B cell (primary cell): ENCODE measurements at regions not wholly inside any gene's neighbourhood (a gene's known extent, or its start where the extent isn't known, plus 50 kb on each side); places are given as distances from the start of the nearest gene placed in this dataset.

Experiments used
- ATAC-seq: fragments of 200-7000 bp; cut with Tn5 transposase; one replicate; pipeline ENCODE4 v1.10.0; 2021; ENCODE audit warnings: low read depth, mild to moderate bottlenecking, moderate number of reproducible peaks, moderate library complexity
- CTCF ChIA-PET: fragments of 350-600 bp; sonication (Branson Sonifier 250); formaldehyde crosslinking; loops from one replicate; lab custom pipeline; 2021; ENCODE audit warnings: antibody characterized with exemption, inconsistent platforms; lab: Charles Lee
- POLR2A ChIA-PET: fragments of 350-600 bp; sonication (Branson Sonifier 250); formaldehyde crosslinking; loops from one replicate; lab custom pipeline; 2021; ENCODE audit warnings: antibody characterized with exemption; lab: Charles Lee
- DNase-seq: peaks from one replicate; pipeline ENCODE4 v3.0.0; 2013
- H2AFZ ChIP-seq: 2 replicates; pipeline ENCODE4 v1.6.1; 2012; ENCODE audit warnings: mild to moderate bottlenecking, low read depth, low read length; ENCODE audit not compliant: insufficient read depth, poor library complexity, severe bottlenecking
- H3K27ac ChIP-seq, 2 donors: 1 replicate in 1 of 2; 2 replicates in 1 of 2; pipeline ENCODE4 v1.5.1; 2012 to 2013; ENCODE audit warnings: low read length in 2 of 2, mild to moderate bottlenecking in 2 of 2, moderate library complexity in 1 of 2
- H3K27me3 ChIP-seq, 4 experiments: fragments of 200-600 bp in 1 of 4; sonication (generic) in 1 of 4; replicated peaks in 1 of 4; 1 replicate in 2 of 4; 2 replicates in 2 of 4; pipeline versions ENCODE4 v1.6.1 to v1.7.0; 2013 to 2016; ENCODE audit warnings: low read length in 3 of 4, mild to moderate bottlenecking in 2 of 4, mixed read lengths in 1 of 4, moderate library complexity in 1 of 4; ENCODE audit not compliant: insufficient read depth in 4 of 4, control insufficient read depth in 3 of 4; ENCODE audit errors: control extremely low read depth in 1 of 4
- H3K36me3 ChIP-seq, 2 experiments: replicated peaks in 1 of 2; 1 replicate in 1 of 2; 2 replicates in 1 of 2; pipeline versions ENCODE4 v1.6.1 to v1.7.1; 2013; ENCODE audit warnings: low read length in 1 of 2; ENCODE audit not compliant: insufficient read depth in 2 of 2, control insufficient read depth in 1 of 2; ENCODE audit errors: control extremely low read depth in 1 of 2, extremely low read depth in 1 of 2
- H3K4me1 ChIP-seq, 2 donors: fragments of 200-600 bp in 1 of 2; sonication (generic) in 1 of 2; 1 replicate in 1 of 2; 2 replicates in 1 of 2; pipeline versions ENCODE4 v1.5.1 to v1.6.1; 2013 to 2017; ENCODE audit warnings: low read length in 2 of 2; ENCODE audit not compliant: control insufficient read depth in 2 of 2, insufficient read depth in 2 of 2
- H3K4me2 ChIP-seq: replicated peaks from 2 replicates; pipeline ENCODE3; 2012; ENCODE audit warnings: mild to moderate bottlenecking, low read depth, low read length; ENCODE audit not compliant: poor library complexity, severe bottlenecking
- H3K4me3 ChIP-seq, 5 experiments: fragments of 200-600 bp in 1 of 5; sonication (generic) in 1 of 5; 1 replicate in 3 of 5; 2 replicates in 2 of 5; pipeline versions ENCODE4 v1.5.1 to v1.7.0; 2011 to 2016; ENCODE audit warnings: low read length in 4 of 5, mild to moderate bottlenecking in 4 of 5, low read depth in 2 of 5, control low read depth in 1 of 5, moderate library complexity in 1 of 5; ENCODE audit not compliant: insufficient read depth in 1 of 5; ENCODE audit errors: control extremely low read depth in 1 of 5, extremely low read depth in 1 of 5
- H3K79me2 ChIP-seq: fragments of 200-600 bp; sonication (generic); one replicate; pipeline ENCODE4 v1.6.0; 2016; ENCODE audit warnings: low read length; ENCODE audit not compliant: control insufficient read depth, insufficient read depth
- H3K9ac ChIP-seq: fragments of 200-600 bp; sonication (generic); 2 replicates; pipeline ENCODE4 v1.6.1; 2017; ENCODE audit warnings: mild to moderate bottlenecking, low read length, moderate library complexity
- H3K9me3 ChIP-seq, 3 donors: one replicate each; pipeline versions ENCODE4 v1.6.1 to v1.7.1; 2013; ENCODE audit warnings: low read length in 2 of 3; ENCODE audit not compliant: control insufficient read depth in 2 of 3, insufficient read depth in 1 of 3; ENCODE audit errors: control extremely low read depth in 1 of 3
- H4K20me1 ChIP-seq: 2 replicates; pipeline ENCODE4 v1.6.0; 2012; ENCODE audit warnings: mild to moderate bottlenecking, low read length; ENCODE audit not compliant: insufficient read depth, control insufficient read depth, poor library complexity, severe bottlenecking
- H3K27ac Mint-ChIP-seq: one replicate; pipeline ENCODE4 v1.8.0; 2021; ENCODE audit warnings: mixed read lengths
- H3K27me3 Mint-ChIP-seq: one replicate; pipeline ENCODE4 v1.8.0; 2021; ENCODE audit warnings: mixed read lengths
- H3K4me1 Mint-ChIP-seq: one replicate; pipeline ENCODE4 v1.8.0; 2021; ENCODE audit warnings: mixed read lengths
- H3K4me3 Mint-ChIP-seq: one replicate; pipeline ENCODE4 v1.8.0; 2021; ENCODE audit warnings: mixed read lengths
- H3K9me3 Mint-ChIP-seq: one replicate; pipeline ENCODE4 v1.8.0; 2022; ENCODE audit warnings: mixed read lengths; ENCODE audit not compliant: insufficient read depth
- EZH2 ChIP-seq: IDR thresholded peaks from 2 replicates; pipeline ENCODE4 v1.6.1; 2012; ENCODE audit warnings: borderline replicate concordance, low read depth, mild to moderate bottlenecking, moderate library complexity, low read length; ENCODE audit not compliant: insufficient read depth, poor library complexity, severe bottlenecking
- WGBS: methylation state at CpG from one replicate; pipeline ENCODE4 v1.1.5; 2013; ENCODE audit warnings: missing lambda C conversion rate; ENCODE audit not compliant: insufficient coverage; 5-methylcytosine and 5-hydroxymethylcytosine counted together
- intact Hi-C: fragments of 100-400 bp; cut with micrococcal nuclease; formaldehyde crosslinking; loops from one replicate; pipeline ENCODE4 v1.10.0; 2022
- TF ChIP-seq, protein P1 (sequence below): fragments of 200-600 bp; IDR thresholded peaks from one replicate; pipeline ENCODE4 v1.8.0; 2022; ENCODE audit warnings: antibody characterized with exemption, mild to moderate bottlenecking

DNA sequence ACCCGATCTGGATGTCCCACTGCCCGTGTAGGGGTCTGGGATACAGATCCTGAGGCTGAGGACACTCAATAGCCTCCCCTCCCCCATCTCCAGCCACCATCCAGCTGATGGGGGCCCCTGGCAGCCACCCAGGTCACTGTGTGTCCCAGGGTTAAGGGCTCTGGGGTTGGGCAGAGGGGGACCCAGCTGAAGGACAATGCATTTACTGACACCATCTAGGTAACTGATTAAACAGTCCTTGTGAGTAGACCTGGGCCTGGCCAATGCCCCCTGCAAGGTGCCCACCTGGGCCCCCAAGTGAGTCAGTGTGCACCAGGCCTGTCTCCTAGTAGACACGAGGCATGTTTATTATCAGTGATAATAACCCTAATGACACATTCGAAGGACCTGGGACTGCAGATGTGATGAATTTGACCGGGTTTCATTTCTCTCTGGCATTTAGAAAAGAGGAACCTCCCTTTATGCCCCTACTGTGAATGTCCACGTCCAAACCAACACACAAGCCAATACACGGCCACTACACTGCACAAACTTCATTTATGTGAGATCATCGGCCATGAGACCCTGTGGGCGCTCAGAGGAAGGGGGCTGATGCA lies 261.9 kb upstream of the FOXF1 start:
- H4K20me1 ChIP-seq: no peaks in the 10 kb centered on the region
- DNase-seq (no peak), ATAC-seq (no peak)
- no peaks in the 10 kb centered on the region for H3K79me2 ChIP-seq
- CTCF ChIA-PET: no interaction called here
- Mint-ChIP-seq H3K27ac (no peak overlapping the region), H3K4me1 (no peaks in the 10 kb centered on the region), H3K27me3 (peaks cover 5% of the 10 kb centered on the region), H3K4me3 (no peak overlapping the region), H3K9me3 (no peaks in the 10 kb centered on the region)
- H3K9me3 ChIP-seq: peaks cover 0 to 31% (median 0%) of the 10 kb centered on the region in 3 donors
- peaks cover 0 to 6% (median 2%) of the 10 kb centered on the region in 4 experiments for H3K27me3 ChIP-seq
- H3K4me1 ChIP-seq: no peaks in the 10 kb centered on the region
- no peak overlapping the region for H3K4me2 ChIP-seq
- H3K9ac ChIP-seq: no peak overlapping the region
- TF ChIP-seq, protein P1, sequence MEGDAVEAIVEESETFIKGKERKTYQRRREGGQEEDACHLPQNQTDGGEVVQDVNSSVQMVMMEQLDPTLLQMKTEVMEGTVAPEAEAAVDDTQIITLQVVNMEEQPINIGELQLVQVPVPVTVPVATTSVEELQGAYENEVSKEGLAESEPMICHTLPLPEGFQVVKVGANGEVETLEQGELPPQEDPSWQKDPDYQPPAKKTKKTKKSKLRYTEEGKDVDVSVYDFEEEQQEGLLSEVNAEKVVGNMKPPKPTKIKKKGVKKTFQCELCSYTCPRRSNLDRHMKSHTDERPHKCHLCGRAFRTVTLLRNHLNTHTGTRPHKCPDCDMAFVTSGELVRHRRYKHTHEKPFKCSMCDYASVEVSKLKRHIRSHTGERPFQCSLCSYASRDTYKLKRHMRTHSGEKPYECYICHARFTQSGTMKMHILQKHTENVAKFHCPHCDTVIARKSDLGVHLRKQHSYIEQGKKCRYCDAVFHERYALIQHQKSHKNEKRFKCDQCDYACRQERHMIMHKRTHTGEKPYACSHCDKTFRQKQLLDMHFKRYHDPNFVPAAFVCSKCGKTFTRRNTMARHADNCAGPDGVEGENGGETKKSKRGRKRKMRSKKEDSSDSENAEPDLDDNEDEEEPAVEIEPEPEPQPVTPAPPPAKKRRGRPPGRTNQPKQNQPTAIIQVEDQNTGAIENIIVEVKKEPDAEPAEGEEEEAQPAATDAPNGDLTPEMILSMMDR: no peak
- no peak for TF ChIP-seq EZH2
- H3K4me3 ChIP-seq: no peak overlapping the region
- WGBS: 71% methylated on average over 4 of the region's 9 CpGs
- intact Hi-C loops: no loop called here
- H3K27ac ChIP-seq: no peak overlapping the region
- H2AFZ ChIP-seq: no peak overlapping the region
- H3K36me3 ChIP-seq: no peaks in the 10 kb centered on the region
- POLR2A ChIA-PET: no interaction called here

DNA sequence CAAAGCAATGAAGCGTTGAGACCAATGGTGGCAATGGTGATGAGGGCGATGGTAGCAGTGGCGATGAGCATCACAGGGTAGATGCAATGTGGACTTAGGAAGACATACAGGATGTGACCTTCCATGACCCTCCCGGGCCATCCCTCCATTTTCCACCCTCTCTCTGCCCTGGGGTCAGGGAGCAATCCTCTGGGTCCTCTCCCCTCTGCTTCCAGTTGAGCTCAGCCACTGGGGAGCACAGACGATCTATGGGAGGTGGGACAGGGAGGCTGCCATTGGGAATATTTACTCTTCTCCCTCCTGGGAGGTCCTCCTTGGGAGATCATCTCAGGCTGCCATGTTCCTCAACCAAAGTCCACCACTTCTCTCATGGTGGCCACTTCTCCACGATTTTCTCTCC lies 260.7 kb upstream of the FOXF1 start:
- Mint-ChIP-seq H3K4me1 (no peaks in the 10 kb centered on the region), H3K9me3 (no peaks in the 10 kb centered on the region), H3K27me3 (peaks cover 4% of the 10 kb centered on the region), H3K4me3 (no peak overlapping the region), H3K27ac (no peak overlapping the region)
- Histone ChIP-seq H3K4me1 (no peaks in the 10 kb centered on the region), H3K4me3 (no peak overlapping the region), H3K27ac (no peak overlapping the region), H3K4me2 (no peak overlapping the region), H4K20me1 (no peaks in the 10 kb centered on the region), H3K27me3 (peaks cover 0 to 4% (median 0%) of the 10 kb centered on the region in 4 experiments), H3K9ac (no peak overlapping the region), H3K9me3 (peaks cover 0 to 26% (median 0%) of the 10 kb centered on the region in 3 donors), H3K79me2 (no peaks in the 10 kb centered on the region), H3K36me3 (no peaks in the 10 kb centered on the region), H2AFZ (no peak overlapping the region)
- no peak for TF ChIP-seq EZH2
- TF ChIP-seq, protein P1: no peak
- 25% methylated on average over 1 of the region's 6 CpGs for WGBS
- ATAC-seq: no peak
- DNase-seq: no peak
- ChIA-PET POLR2A (no interaction called here), CTCF (no interaction called here)
- intact Hi-C loops: no loop called here
